ENCODE measurements at regions not wholly inside any gene's neighbourhood (a gene's known extent, or its start where the extent isn't known, plus 50 kb on each side); places are given as distances from the start of the nearest gene placed in this dataset.
A peak's percentile ranks its signal among the peaks of the same experiment; 100 is the strongest.
"Not testable (repeated sequence)": the region's sequence is repeated elsewhere in the genome, so short reads cannot be mapped to it uniquely, and the experiment has no call there.

DNA sequence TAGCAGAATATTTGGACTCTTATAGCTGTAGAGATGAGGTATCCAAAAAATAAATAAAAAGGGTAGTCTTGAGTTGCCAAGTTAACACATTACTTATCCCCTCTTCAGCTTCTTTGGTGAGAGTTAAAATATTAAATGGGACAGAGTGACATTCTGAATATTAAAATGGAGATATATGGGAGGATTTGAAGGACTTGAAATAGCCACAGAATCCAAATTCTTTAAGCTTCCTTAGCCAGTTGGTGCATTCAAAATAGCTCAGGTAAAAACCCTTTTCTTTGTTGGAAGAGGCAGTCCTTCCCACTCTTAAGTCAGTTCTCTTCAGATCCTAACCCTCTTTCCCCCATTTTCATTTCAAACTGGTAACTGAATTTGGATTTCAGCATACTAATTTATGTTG is 130.1 kb upstream of the KLF12 start:
- peaks cover 11% of the 10 kb centered on the region for H3K4me1 ChIP-seq (ENCODE audit: insufficient read depth, low read length)
- H3K9me3 Mint-ChIP-seq, result peaks cover 11% of the 10 kb centered on the region
- POLR2A ChIA-PET, result interaction anchor here (0.6 to 1.6 kb wide), 3 partner anchors 17 to 582 kb away, joined by 3 to 5 read pairs (median 3); no protein-coding TSS in a partner anchor
- no peak overlapping the region for H3K4me3 Mint-ChIP-seq
- peaks cover 3 to 20% of the 10 kb centered on the region in 2 experiments for H3K9me3 ChIP-seq (ENCODE audit: control insufficient read depth in 1 of 2, insufficient read depth in 1 of 2, low read length in 2 of 2)
- no peak overlapping the region for H3K27ac Mint-ChIP-seq
- no peaks in the 10 kb centered on the region for H3K27me3 ChIP-seq (ENCODE audit: control insufficient read depth in 1 of 2, insufficient read depth in 2 of 2, low read length in 2 of 2)
- no peak overlapping the region for H3K4me3 ChIP-seq (ENCODE audit: low read length)
- no peak overlapping the region for H3K27ac ChIP-seq (ENCODE audit: low read depth in 1 of 2, low read length in 2 of 2)
- peaks cover 14% of the 10 kb centered on the region for H3K4me1 Mint-ChIP-seq (ENCODE audit: low read depth)
- H3K36me3 Mint-ChIP-seq (ENCODE audit: low read depth), result peaks cover 43% of the 10 kb centered on the region
- intact Hi-C loops (cut with DNase I, micrococcal nuclease), result no loop called here
- H3K27me3 Mint-ChIP-seq, result no peaks in the 10 kb centered on the region
- CTCF ChIA-PET, result no interaction called here
- DNase-seq (no peak), ATAC-seq (ENCODE audit: poor library complexity) (no peak)
- no peaks in the 10 kb centered on the region for H3K36me3 ChIP-seq (ENCODE audit: insufficient read depth, low read length)
- TF ChIP-seq, protein P1, sequence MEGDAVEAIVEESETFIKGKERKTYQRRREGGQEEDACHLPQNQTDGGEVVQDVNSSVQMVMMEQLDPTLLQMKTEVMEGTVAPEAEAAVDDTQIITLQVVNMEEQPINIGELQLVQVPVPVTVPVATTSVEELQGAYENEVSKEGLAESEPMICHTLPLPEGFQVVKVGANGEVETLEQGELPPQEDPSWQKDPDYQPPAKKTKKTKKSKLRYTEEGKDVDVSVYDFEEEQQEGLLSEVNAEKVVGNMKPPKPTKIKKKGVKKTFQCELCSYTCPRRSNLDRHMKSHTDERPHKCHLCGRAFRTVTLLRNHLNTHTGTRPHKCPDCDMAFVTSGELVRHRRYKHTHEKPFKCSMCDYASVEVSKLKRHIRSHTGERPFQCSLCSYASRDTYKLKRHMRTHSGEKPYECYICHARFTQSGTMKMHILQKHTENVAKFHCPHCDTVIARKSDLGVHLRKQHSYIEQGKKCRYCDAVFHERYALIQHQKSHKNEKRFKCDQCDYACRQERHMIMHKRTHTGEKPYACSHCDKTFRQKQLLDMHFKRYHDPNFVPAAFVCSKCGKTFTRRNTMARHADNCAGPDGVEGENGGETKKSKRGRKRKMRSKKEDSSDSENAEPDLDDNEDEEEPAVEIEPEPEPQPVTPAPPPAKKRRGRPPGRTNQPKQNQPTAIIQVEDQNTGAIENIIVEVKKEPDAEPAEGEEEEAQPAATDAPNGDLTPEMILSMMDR (IDR thresholded peaks at IDR 0.05), result no peak

- H3K27me3 ChIP-seq (ENCODE audit: control insufficient read depth in 1 of 2, insufficient read depth in 2 of 2, low read length in 2 of 2); H3K27me3 Mint-ChIP-seq; H3K9me3 Mint-ChIP-seq; DNase-seq; H3K27ac Mint-ChIP-seq; H3K27ac ChIP-seq (ENCODE audit: low read depth in 1 of 2, low read length in 2 of 2); H3K4me3 Mint-ChIP-seq; ATAC-seq (ENCODE audit: poor library complexity); CTCF ChIA-PET; H3K4me3 ChIP-seq (ENCODE audit: low read length); intact Hi-C loops (cut with DNase I, micrococcal nuclease): not testable (repeated sequence)
- peaks cover 28% of the 10 kb centered on the region for H3K4me1 ChIP-seq (ENCODE audit: insufficient read depth, low read length)
- peaks cover 12% of the 10 kb centered on the region for H3K36me3 ChIP-seq (ENCODE audit: insufficient read depth, low read length)
- H3K9me3 ChIP-seq (ENCODE audit: control insufficient read depth in 1 of 2, insufficient read depth in 1 of 2, low read length in 2 of 2), result peaks cover 3 to 17% of the 10 kb centered on the region in 2 experiments
- POLR2A ChIA-PET, result interaction anchor here (1.1 kb wide), 1 partner anchor 13 kb away, joined by 3 read pairs; no protein-coding TSS in a partner anchor
- Mint-ChIP-seq H3K36me3 (ENCODE audit: low read depth) (peaks cover 39% of the 10 kb centered on the region), H3K4me1 (ENCODE audit: low read depth) (peaks cover 48% of the 10 kb centered on the region)
These were observed 126.2 kb upstream of the KLF12 start for GRCh38 chr13:74260420-74260819.

DNA sequence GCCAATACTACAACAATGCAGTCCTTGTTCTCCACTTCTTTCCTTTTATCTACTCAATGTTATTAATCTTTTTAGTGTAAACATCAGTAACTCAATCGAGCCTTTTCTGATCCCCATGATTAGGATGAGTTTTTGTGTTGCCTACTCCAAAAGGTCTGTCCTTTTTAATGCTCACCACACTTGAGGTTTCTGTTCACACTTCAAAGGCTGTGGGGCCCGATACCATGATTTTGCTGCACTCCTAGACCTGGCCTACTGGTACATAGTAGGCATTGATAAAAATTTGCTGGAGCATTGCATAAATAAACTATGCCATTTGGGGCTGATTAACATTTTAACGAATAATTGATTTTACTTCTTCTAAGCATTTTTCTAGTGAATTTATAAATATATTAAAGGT is 125.4 kb upstream of the KLF12 start:
- Mint-ChIP-seq H3K27ac (peak overlapping the region; percentile 66), H3K27me3 (no peaks in the 10 kb centered on the region), H3K36me3 (ENCODE audit: low read depth) (peaks cover 35% of the 10 kb centered on the region), H3K9me3 (peaks cover 6% of the 10 kb centered on the region), H3K4me3 (peak overlapping the region; percentile 57), H3K4me1 (ENCODE audit: low read depth) (peaks cover 51% of the 10 kb centered on the region)
- ATAC-seq (ENCODE audit: poor library complexity), result no peak
- no peak overlapping the region for H3K27ac ChIP-seq (ENCODE audit: low read depth in 1 of 2, low read length in 2 of 2)
- peaks cover 30% of the 10 kb centered on the region for H3K4me1 ChIP-seq (ENCODE audit: insufficient read depth, low read length)
- no peaks in the 10 kb centered on the region for H3K27me3 ChIP-seq (ENCODE audit: control insufficient read depth in 1 of 2, insufficient read depth in 2 of 2, low read length in 2 of 2)
- CTCF ChIA-PET, result interaction anchor here (1.2 kb wide), 1 partner anchor 9 kb away, joined by 3 read pairs; no protein-coding TSS in a partner anchor
- no peak overlapping the region for H3K4me3 ChIP-seq (ENCODE audit: low read length)
- POLR2A ChIA-PET, result interaction anchor here (0.5 to 1.1 kb wide), 2 partner anchors 12 to 144 kb away, joined by 3 read pairs; no protein-coding TSS in a partner anchor
- H3K36me3 ChIP-seq (ENCODE audit: insufficient read depth, low read length), result peaks cover 12% of the 10 kb centered on the region
- DNase-seq, result peak in 2 of 14 experiments; percentile 18 to 29
- peaks cover 3 to 12% of the 10 kb centered on the region in 2 experiments for H3K9me3 ChIP-seq (ENCODE audit: control insufficient read depth in 1 of 2, insufficient read depth in 1 of 2, low read length in 2 of 2)
- TF ChIP-seq, protein P1 (IDR thresholded peaks at IDR 0.05), result no peak
- intact Hi-C loops (cut with DNase I, micrococcal nuclease), result no loop called here

- peaks cover 3% of the 10 kb centered on the region for H3K9me3 Mint-ChIP-seq
- H3K27ac Mint-ChIP-seq, result peak overlapping the region; percentile 66
- TF ChIP-seq, protein P1 (IDR thresholded peaks at IDR 0.05), result no peak
- POLR2A ChIA-PET, result interaction anchor here (0.7 kb wide), 1 partner anchor 124 kb away, joined by 3 read pairs; no protein-coding TSS in a partner anchor
- intact Hi-C loops (cut with DNase I, micrococcal nuclease), result no loop called here
- Histone ChIP-seq H3K27me3 (ENCODE audit: control insufficient read depth in 1 of 2, insufficient read depth in 2 of 2, low read length in 2 of 2) (no peaks in the 10 kb centered on the region), H3K9me3 (ENCODE audit: control insufficient read depth in 1 of 2, insufficient read depth in 1 of 2, low read length in 2 of 2) (peaks cover 3 to 6% of the 10 kb centered on the region in 2 experiments), H3K27ac (ENCODE audit: low read depth in 1 of 2, low read length in 2 of 2) (no peak overlapping the region), H3K36me3 (ENCODE audit: insufficient read depth, low read length) (peaks cover 12% of the 10 kb centered on the region), H3K4me3 (ENCODE audit: low read length) (no peak overlapping the region), H3K4me1 (ENCODE audit: insufficient read depth, low read length) (peaks cover 33% of the 10 kb centered on the region)
- no peak overlapping the region for H3K4me3 Mint-ChIP-seq
- H3K4me1 Mint-ChIP-seq (ENCODE audit: low read depth), result peaks cover 57% of the 10 kb centered on the region
- DNase-seq, result no peak
- CTCF ChIA-PET, result interaction anchor here (1.2 kb wide), 2 partner anchors 8 to 29 kb away, joined by 3 read pairs; no protein-coding TSS in a partner anchor
- H3K36me3 Mint-ChIP-seq (ENCODE audit: low read depth), result peaks cover 31% of the 10 kb centered on the region
- ATAC-seq (ENCODE audit: poor library complexity), result no peak
- no peaks in the 10 kb centered on the region for H3K27me3 Mint-ChIP-seq
These were observed 124.8 kb upstream of the KLF12 start for GRCh38 chr13:74258961-74259360.
